RWPE1 (cell line): ENCODE measurements at regions not wholly inside any gene's neighbourhood (a gene's known extent, or its start where the extent isn't known, plus 50 kb on each side); places are given as distances from the start of the nearest gene placed in this dataset.

Source experiments
- CTCF ChIA-PET: fragments of 350-600 bp; sonication (Branson Sonifier 250); formaldehyde crosslinking; extraction: SDS; loops from one replicate; lab custom pipeline; 2021; lab: Yijun Ruan, JAX
- POLR2A ChIA-PET: fragments of 400-600 bp; formaldehyde crosslinking; extraction: SDS; loops from one replicate; lab custom pipeline; 2020; ENCODE audit warnings: antibody characterized with exemption; ENCODE audit not compliant: low non-redundant PET; lab: Yijun Ruan, JAX
- DNase-seq: peaks from one replicate; pipeline ENCODE4 v3.0.0; 2012; ENCODE audit warnings: low spot score
- H3K27ac ChIP-seq: fragments of 450-650 bp; 2 replicates; pipeline ENCODE4 v1.5.1; 2017
- TF ChIP-seq, protein P1 (sequence below): fragments of 450-650 bp; conservative IDR thresholded peaks from 2 replicates; pipeline ENCODE4 v1.5.1; 2017; ENCODE audit warnings: low read depth, mild to moderate bottlenecking

GRCh38 chr21:35337573-35337972, 288.5 kb upstream of the RUNX1 start:
- ChIA-PET POLR2A (no interaction called here), CTCF (no interaction called here)
- TF ChIP-seq, protein P1, sequence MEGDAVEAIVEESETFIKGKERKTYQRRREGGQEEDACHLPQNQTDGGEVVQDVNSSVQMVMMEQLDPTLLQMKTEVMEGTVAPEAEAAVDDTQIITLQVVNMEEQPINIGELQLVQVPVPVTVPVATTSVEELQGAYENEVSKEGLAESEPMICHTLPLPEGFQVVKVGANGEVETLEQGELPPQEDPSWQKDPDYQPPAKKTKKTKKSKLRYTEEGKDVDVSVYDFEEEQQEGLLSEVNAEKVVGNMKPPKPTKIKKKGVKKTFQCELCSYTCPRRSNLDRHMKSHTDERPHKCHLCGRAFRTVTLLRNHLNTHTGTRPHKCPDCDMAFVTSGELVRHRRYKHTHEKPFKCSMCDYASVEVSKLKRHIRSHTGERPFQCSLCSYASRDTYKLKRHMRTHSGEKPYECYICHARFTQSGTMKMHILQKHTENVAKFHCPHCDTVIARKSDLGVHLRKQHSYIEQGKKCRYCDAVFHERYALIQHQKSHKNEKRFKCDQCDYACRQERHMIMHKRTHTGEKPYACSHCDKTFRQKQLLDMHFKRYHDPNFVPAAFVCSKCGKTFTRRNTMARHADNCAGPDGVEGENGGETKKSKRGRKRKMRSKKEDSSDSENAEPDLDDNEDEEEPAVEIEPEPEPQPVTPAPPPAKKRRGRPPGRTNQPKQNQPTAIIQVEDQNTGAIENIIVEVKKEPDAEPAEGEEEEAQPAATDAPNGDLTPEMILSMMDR: no peak
- DNase-seq: no peak
- no peak overlapping the region for H3K27ac ChIP-seq

DNA sequence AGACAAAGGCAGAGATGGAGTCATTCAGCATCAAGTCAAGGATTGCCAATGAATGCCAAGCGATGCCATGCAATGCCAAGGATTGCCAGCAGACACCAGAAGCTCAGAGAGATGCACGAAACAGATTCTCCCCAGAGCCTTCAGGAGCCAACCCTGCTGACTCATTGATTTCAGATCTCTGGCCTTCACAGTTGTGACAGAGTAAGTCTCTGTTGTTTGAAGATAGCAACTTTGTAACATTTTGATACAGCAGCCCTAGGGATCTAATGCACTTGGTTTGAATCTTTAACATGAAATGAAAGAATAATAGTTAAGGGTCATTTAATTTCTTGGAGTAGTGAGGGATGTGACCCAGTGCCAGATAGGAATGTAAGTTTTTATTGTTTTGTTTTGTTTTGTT, 287.4 kb upstream of the RUNX1 start:
- TF ChIP-seq, protein P1: no peak
- POLR2A ChIA-PET: no interaction called here

DNA sequence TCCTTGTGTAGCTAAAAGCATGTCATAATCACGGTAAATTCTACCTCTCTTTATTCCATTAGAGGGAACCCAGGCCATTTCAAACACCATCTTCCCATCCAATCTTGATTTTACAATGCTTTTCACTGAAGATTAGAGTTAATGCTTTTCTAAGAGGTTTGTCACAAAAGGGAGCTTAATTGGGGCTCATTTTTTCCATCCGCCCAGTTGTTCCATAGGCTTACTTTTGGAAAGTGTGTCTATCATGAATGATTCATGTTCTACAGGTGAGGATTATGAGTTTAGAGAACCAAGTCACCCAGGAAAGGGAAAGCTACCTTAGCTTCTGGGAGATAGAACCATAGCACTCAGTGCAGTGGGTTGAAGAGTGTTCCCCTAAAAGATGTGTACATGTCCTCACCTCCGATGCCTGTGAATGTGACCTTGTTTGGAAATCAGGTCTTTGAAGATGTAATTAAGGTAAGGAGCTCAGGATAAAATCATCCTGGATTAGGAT, 286.9 kb upstream of the RUNX1 start:
- CTCF ChIA-PET: no interaction called here
- TF ChIP-seq, protein P1: no peak
- no peak for DNase-seq
- POLR2A ChIA-PET: no interaction called here
- H3K27ac ChIP-seq: no peak overlapping the region

More for the DNA sequence above, 287.4 kb upstream of the RUNX1 start:
- no peak for DNase-seq
- no peak overlapping the region for H3K27ac ChIP-seq
- CTCF ChIA-PET: no interaction called here

- ChIA-PET POLR2A (no interaction called here), CTCF (no interaction called here)
- no peak for DNase-seq
- TF ChIP-seq, protein P1: no peak
- H3K27ac ChIP-seq: no peak overlapping the region
Observed at GRCh38 chr21:35333831-35334618, 284.9 kb upstream of the RUNX1 start.

GRCh38 chr21:35332841-35333426, 283.8 kb upstream of the RUNX1 start:
- POLR2A ChIA-PET: no interaction called here
- TF ChIP-seq, protein P1: no peak
- no peak for DNase-seq
- CTCF ChIA-PET: no interaction called here
- no peak overlapping the region for H3K27ac ChIP-seq

- ChIA-PET CTCF (no interaction called here), POLR2A (no interaction called here)
- TF ChIP-seq, protein P1: no peak
- no peak overlapping the region for H3K27ac ChIP-seq
- DNase-seq: no peak
Observed at GRCh38 chr21:35329940-35330660, 281.0 kb upstream of the RUNX1 start.
